DND-41 (cell line): ENCODE measurements at regions not wholly inside any gene's neighbourhood (a gene's known extent, or its start where the extent isn't known, plus 50 kb on each side); places are given as distances from the start of the nearest gene placed in this dataset.

Experiments used
- CTCF ChIP-seq: IDR thresholded peaks from 2 replicates; pipeline ENCODE4 v1.5.1; 2012; ENCODE audit warnings: borderline replicate concordance, low read length, moderate library complexity, mild to moderate bottlenecking; ENCODE audit not compliant: poor library complexity, severe bottlenecking; ENCODE audit errors: extremely low read depth
- EZH2 ChIP-seq: IDR thresholded peaks from 3 replicates; pipeline ENCODE4 v1.6.1; 2012; ENCODE audit warnings: borderline replicate concordance, low read depth, mild to moderate bottlenecking, moderate library complexity, low read length, inconsistent platforms; ENCODE audit not compliant: severe bottlenecking

DNA sequence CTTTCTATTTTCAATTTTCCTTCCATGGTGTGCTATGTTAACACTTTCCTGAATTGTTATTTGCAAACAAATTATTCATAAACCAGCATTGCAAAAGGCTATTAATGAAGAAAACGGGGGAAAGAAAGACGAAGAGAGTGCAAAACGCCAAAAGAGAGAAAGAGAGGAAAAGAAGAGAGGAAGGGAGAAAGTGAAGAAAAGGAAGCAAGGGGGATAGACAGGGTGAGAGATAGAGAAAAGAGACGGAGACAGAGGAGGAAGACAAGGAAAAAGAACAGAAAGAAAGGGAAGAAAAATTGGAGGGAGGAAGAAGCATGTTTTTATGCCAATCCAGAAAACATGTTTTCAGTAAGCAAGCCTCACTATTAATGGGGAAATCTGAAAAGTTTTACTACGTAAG is 310.6 kb downstream of the TFEC start:
- TF ChIP-seq EZH2, result no peak
- TF ChIP-seq CTCF, result no peak
